DND-41 (cell line): ENCODE measurements at regions not wholly inside any gene's neighbourhood (a gene's known extent, or its start where the extent isn't known, plus 50 kb on each side); places are given as distances from the start of the nearest gene placed in this dataset.

Experiments
- ATAC-seq: fragments of 200-7000 bp; cut with Tn5 transposase; 3 replicates; pipeline ENCODE4 v1.9.1; 2021; ENCODE audit warnings: low read depth; ENCODE audit not compliant: insufficient read depth
- DNase-seq: peaks from one replicate; pipeline ENCODE4 v3.0.0-alpha.2; 2020
- H2AFZ ChIP-seq: 2 replicates; pipeline ENCODE4 v1.6.0; 2012; ENCODE audit warnings: low read depth, low read length
- H3K27ac ChIP-seq: 2 replicates; pipeline ENCODE4 v1.5.1; 2012; ENCODE audit warnings: low read length, inconsistent platforms
- H3K27me3 ChIP-seq: fragments of 200-600 bp; sonication (generic); 2 replicates; pipeline ENCODE4 v1.6.0; 2012; ENCODE audit warnings: low read length, mild to moderate bottlenecking, inconsistent platforms; ENCODE audit not compliant: insufficient read depth, poor library complexity
- H3K36me3 ChIP-seq: 2 replicates; pipeline ENCODE4 v1.5.1; 2012; ENCODE audit warnings: low read length, inconsistent platforms; ENCODE audit not compliant: insufficient read depth
- H3K4me1 ChIP-seq: 2 replicates; pipeline ENCODE4 v1.5.1; 2012; ENCODE audit warnings: mild to moderate bottlenecking, low read length; ENCODE audit not compliant: insufficient read depth
- H3K4me2 ChIP-seq: 2 replicates; pipeline ENCODE4 v1.6.0; 2012; ENCODE audit warnings: mild to moderate bottlenecking, moderate library complexity, low read length, inconsistent platforms; ENCODE audit not compliant: insufficient read depth
- H3K4me3 ChIP-seq, 2 experiments: fragments of 200-600 bp in 1 of 2; shearing (Covaris generic) in 1 of 2; 2 replicates each; pipeline ENCODE4 v1.5.1; 2012 to 2016; ENCODE audit warnings: inconsistent platforms in 2 of 2, low read length in 2 of 2, mild to moderate bottlenecking in 2 of 2, low read depth in 1 of 2, moderate library complexity in 1 of 2
- H3K79me2 ChIP-seq: 2 replicates; pipeline ENCODE4 v1.6.0; 2012; ENCODE audit warnings: low read length, inconsistent platforms; ENCODE audit not compliant: insufficient read depth
- H3K9ac ChIP-seq: 2 replicates; pipeline ENCODE4 v1.6.0; 2012; ENCODE audit warnings: low read depth, mild to moderate bottlenecking, inconsistent platforms, low read length, moderate library complexity
- H3K9me3 ChIP-seq: 2 replicates; pipeline ENCODE4 v1.5.1; 2012; ENCODE audit warnings: low read length, moderate library complexity, mild to moderate bottlenecking, inconsistent platforms; ENCODE audit not compliant: insufficient read depth, severe bottlenecking
- H4K20me1 ChIP-seq: 2 replicates; pipeline ENCODE4 v1.6.0; 2012; ENCODE audit warnings: low read length; ENCODE audit not compliant: insufficient read depth
- EZH2 ChIP-seq: IDR thresholded peaks from 3 replicates; pipeline ENCODE4 v1.6.1; 2012; ENCODE audit warnings: borderline replicate concordance, low read depth, mild to moderate bottlenecking, moderate library complexity, low read length, inconsistent platforms; ENCODE audit not compliant: severe bottlenecking
- TF ChIP-seq, protein P1 (sequence below): IDR thresholded peaks from 2 replicates; pipeline ENCODE4 v1.5.1; 2012; ENCODE audit warnings: borderline replicate concordance, low read length, moderate library complexity, mild to moderate bottlenecking; ENCODE audit not compliant: poor library complexity, severe bottlenecking; ENCODE audit errors: extremely low read depth

GRCh38 chr2:142748559-142749099 lies 128.8 kb upstream of the KYNU start:
- Histone ChIP-seq H3K4me2 (no peak overlapping the region), H3K36me3 (no peaks in the 10 kb centered on the region), H3K9ac (no peak overlapping the region), H3K27me3 (no peaks in the 10 kb centered on the region), H3K4me3 (no peak overlapping the region), H3K4me1 (no peaks in the 10 kb centered on the region), H4K20me1 (no peaks in the 10 kb centered on the region), H3K79me2 (no peaks in the 10 kb centered on the region), H3K27ac (no peak overlapping the region), H3K9me3 (no peaks in the 10 kb centered on the region), H2AFZ (no peak overlapping the region)
- ATAC-seq, result no peak
- DNase-seq, result no peak
- TF ChIP-seq, protein P1, sequence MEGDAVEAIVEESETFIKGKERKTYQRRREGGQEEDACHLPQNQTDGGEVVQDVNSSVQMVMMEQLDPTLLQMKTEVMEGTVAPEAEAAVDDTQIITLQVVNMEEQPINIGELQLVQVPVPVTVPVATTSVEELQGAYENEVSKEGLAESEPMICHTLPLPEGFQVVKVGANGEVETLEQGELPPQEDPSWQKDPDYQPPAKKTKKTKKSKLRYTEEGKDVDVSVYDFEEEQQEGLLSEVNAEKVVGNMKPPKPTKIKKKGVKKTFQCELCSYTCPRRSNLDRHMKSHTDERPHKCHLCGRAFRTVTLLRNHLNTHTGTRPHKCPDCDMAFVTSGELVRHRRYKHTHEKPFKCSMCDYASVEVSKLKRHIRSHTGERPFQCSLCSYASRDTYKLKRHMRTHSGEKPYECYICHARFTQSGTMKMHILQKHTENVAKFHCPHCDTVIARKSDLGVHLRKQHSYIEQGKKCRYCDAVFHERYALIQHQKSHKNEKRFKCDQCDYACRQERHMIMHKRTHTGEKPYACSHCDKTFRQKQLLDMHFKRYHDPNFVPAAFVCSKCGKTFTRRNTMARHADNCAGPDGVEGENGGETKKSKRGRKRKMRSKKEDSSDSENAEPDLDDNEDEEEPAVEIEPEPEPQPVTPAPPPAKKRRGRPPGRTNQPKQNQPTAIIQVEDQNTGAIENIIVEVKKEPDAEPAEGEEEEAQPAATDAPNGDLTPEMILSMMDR, result no peak
- no peak for TF ChIP-seq EZH2

DNA sequence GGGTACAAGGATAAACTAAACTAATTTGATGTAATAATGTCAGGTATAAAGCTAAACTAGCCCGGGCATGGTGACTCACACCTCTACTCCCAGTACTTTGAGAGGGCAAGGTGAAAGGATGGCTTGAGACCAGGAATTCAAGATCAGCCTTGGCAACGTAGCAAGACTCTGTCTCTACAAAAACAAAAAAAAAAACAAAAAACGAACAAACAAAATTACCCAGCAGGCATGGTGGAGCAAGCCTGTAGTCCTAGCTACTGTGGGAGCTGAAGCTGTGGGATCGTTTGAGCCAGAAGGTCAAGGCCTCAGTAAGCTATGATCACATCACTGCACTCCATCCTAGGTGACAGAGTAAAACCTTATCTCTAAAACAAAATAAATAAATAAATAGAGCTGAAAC lies 131.8 kb upstream of the KYNU start:
- Histone ChIP-seq H4K20me1 (no peaks in the 10 kb centered on the region), H3K9ac (no peak overlapping the region), H3K4me3 (no peak overlapping the region), H3K4me2 (no peak overlapping the region), H3K36me3 (no peaks in the 10 kb centered on the region), H2AFZ (no peak overlapping the region), H3K27me3 (no peaks in the 10 kb centered on the region), H3K79me2 (no peaks in the 10 kb centered on the region), H3K9me3 (no peaks in the 10 kb centered on the region), H3K27ac (no peak overlapping the region), H3K4me1 (no peaks in the 10 kb centered on the region)
- TF ChIP-seq, protein P1, result no peak
- no peak for TF ChIP-seq EZH2
- ATAC-seq (no peak), DNase-seq (no peak)

GRCh38 chr2:142742371-142743214 lies 134.9 kb upstream of the KYNU start:
- H3K4me1 ChIP-seq, result no peaks in the 10 kb centered on the region
- no peak for DNase-seq
- H3K9me3 ChIP-seq, result no peaks in the 10 kb centered on the region
- no peaks in the 10 kb centered on the region for H3K27me3 ChIP-seq
- ATAC-seq, result no peak
- no peaks in the 10 kb centered on the region for H4K20me1 ChIP-seq
- no peak overlapping the region for H3K27ac ChIP-seq
- H2AFZ ChIP-seq, result no peak overlapping the region
- no peak overlapping the region for H3K4me3 ChIP-seq
- H3K4me2 ChIP-seq, result no peak overlapping the region
- TF ChIP-seq, protein P1, result no peak
- TF ChIP-seq EZH2, result no peak
- H3K79me2 ChIP-seq, result no peaks in the 10 kb centered on the region
- H3K9ac ChIP-seq, result no peak overlapping the region
- H3K36me3 ChIP-seq, result no peaks in the 10 kb centered on the region
